Stimulated activated CD8-positive, alpha-beta memory T cell treated with anti-CD3 and anti-CD28 coated beads, Interleukin-15, amount 100 ng/mL, for 1 hour (primary cell): ENCODE measurements at regions not wholly inside any gene's neighbourhood (a gene's known extent, or its start where the extent isn't known, plus 50 kb on each side); places are given as distances from the start of the nearest gene placed in this dataset.

ENCODE experiments used
- DNase-seq: peaks from one replicate; pipeline ENCODE4 v3.0.0-alpha.2; 2020; ENCODE audit warnings: low read depth

DNA sequence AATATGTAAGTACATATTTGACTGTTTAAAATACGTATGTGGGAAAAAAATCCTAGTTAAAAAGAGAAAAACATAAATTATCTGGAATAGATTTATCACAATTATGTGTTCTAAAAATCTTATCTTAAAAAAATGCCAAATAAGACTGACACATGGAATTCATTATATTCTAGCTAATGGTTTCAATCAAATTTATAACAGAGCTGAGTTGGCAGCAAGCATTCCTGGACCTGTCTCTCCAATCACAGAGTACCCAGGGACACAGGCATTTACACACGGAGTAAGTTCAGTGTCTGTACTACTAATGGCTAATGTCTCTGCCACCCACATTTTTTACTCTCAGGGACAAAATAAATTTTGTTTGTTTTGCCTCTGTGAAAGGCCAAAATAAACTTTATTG is 122.3 kb downstream of the RPS12 start:
- DNase-seq: no peak

DNA sequence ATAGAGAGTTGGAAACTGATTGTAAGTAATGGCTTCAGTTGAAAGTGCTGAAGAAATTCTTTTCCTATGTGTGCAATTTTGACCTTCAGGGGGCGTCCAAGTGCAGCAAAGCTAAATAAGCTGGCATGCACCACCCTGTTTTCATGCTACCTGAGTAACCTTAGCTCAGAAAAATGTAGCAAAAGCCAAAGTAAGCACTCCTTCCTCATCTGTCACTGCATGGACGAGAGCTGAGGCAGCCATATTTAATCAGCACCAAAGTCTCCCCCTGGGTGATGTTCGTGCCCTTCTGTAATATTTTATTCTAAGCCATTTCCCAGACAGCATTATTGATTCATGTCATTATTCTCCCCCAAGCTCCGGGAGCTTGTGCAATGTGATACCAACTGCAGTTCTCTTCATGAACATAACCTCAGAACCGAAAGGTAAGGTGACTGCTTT is 123.1 kb downstream of the RPS12 start:
- DNase-seq: no peak

- no peak for DNase-seq
These were observed 134.5 kb downstream of the RPS12 start for GRCh38 chr6:132948889-132949288.

GRCh38 chr6:132950566-132950965 is 136.2 kb downstream of the RPS12 start:
- DNase-seq: no peak

DNA sequence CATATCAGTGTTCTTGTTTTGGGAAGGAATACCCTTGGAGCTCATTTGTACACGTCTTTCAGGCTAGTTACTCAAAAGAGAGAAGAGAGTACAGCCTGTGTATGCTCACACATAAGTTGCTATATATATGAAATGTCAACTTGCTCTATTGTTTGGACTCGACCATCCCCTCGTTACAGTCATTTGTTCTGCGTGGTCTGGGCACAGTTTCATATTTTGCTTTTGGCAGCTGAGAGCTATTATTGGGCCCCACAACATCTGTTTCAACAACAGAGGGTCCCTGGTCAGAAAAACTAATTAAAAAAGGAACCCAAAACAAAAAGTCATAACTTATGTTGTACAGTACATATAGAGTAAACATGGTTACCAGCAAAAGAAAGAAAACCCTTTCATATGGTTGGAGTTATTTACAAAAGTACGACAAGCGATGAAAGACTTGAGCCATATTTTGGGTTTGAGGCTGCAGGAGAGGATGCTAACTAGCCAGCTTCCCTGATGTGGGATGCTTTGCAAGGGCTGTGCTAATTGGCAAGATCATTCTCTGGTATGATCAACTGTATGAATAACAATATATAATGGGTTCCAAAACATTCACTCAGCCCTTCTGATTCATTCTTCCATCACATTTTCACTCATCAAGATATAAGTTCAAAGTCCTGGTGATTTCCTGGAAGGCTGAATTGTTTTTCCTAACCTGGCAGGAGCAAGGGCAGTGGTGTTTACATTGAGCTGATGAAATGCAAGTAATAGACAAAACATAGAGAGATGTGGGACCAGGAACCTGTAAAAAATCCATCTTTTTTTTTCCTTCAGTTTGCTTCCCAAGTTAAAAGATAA is 137.9 kb downstream of the RPS12 start:
- DNase-seq: no peak

- no peak for DNase-seq
These were observed 138.6 kb downstream of the RPS12 start for GRCh38 chr6:132952986-132953385.

DNA sequence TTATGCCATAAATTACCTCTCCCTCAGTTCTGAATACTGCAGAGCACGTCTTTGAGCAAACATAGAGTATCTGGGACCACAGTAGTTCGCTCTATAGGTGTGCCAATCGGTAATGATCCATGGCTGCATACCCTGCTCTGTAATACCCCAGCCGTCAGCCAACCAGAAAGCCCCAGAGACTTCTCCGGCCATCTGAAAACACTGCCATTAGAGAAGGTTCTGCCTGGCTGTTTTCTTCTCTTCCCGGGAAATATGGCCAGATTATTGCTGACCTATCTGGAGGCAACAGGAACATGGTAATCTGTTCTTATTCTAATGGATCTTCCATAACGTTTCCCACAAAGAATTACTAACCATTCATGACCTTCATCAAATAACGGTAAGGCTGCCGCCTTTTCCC is 139.9 kb downstream of the RPS12 start:
- no peak for DNase-seq

DNA sequence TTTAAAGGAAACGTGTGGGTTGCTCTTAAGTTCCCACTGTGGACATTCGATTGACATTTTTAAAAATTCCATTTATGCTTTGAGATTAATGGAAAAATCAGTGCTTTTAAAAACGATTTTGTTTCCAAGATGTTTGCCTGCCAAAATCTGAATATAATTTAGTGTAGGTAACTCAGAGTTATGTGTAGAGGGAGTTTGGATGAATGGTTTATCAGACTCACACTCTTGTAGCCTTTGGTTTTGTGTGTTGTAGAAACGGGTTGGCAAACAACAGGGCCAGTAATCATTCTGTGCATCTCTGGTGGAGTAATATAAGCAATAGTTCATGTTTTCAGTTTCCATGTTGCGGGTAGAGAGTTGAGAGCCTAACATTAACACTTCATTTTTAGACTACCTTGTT is 140.6 kb downstream of the RPS12 start:
- no peak for DNase-seq

DNA sequence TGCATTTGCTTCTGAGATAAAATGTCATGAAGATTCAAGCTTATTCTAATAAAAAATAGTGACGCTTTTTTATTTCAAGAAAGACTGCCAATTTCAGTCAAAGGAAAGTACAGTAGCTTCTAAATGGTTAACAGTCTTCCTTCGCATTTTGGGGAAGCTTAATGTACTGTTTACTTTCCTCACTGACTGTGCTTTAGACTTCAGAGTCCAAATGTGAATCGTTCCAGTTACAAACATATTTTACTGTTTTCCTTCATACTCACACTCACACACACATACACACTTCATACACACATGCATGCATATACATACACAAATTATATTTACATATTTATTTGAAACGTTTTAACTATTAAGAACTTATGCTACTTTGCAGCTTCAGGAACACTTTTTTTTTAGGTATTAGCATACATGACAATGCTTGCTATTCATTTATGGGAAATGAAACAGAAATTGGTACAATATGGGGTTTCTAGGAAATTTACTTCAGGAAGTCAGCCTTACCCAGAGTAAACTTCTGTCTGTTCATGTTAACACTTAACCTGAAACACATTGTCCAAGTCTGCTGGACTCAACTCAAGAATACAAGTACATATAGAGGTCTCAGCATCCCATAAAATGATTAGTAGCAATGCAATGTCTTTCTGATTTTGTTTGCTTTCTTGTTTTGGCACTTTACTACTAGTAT is 145.4 kb downstream of the RPS12 start:
- DNase-seq: no peak

DNA sequence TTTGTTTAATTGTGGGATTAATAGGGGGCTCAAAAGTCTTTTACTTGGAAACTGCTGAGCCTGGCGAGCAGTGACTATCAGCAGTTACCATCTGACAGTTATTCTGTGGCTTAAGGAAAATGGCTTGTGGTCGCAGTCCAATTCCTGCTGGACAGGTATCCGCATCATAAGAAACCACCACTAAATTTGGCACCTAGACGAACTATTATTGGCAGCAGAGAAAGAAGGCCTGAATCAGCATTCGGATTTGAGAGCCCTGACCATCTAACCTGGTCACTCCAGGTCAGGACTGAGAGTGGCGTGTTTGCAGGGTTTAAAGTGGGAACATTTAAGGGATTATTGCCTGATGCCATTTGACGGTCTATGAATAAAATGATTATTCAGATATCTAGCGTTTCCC is 146.4 kb downstream of the RPS12 start:
- DNase-seq: no peak

DNA sequence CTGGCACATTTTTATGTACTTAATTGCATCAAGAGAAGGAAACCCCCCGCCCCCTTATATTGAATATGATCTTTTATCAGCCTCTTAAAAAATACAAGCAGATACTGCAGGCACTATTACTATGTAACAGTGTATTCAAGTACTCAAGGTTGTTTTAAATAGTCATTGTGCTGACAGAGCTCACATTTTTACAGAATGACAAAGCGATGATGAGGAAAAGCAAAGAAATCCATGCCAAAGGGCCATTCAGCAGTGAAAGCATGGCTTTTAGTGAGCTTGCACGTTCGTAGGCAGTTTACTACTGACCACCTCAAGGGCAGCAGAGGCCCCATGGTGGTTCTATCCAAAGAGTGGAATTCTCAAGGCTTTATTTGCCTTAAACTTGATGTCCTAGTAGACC is 146.8 kb downstream of the RPS12 start:
- DNase-seq: no peak

DNA sequence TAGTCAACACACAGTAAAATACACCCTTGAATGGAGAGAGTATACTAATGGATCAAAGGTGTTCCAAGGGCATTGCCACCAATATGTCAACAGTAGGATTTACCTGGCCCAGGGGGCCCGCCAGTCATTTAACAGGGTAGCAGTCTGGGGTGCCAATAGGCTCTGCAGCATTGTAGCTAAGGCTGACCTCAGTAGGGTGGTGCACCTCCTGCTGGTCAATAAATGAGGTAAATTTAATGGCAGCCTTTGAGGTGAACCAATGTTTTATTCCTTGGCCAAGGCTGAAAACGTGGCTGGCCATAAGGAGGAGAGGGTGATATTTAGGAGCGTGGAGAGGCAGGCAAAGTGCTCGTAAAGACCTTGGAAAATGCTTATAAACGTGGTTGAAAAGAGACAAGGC is 147.2 kb downstream of the RPS12 start:
- DNase-seq: no peak

- peak; percentile 24 for DNase-seq
These were observed 148.8 kb downstream of the RPS12 start for GRCh38 chr6:132962936-132963868.

DNA sequence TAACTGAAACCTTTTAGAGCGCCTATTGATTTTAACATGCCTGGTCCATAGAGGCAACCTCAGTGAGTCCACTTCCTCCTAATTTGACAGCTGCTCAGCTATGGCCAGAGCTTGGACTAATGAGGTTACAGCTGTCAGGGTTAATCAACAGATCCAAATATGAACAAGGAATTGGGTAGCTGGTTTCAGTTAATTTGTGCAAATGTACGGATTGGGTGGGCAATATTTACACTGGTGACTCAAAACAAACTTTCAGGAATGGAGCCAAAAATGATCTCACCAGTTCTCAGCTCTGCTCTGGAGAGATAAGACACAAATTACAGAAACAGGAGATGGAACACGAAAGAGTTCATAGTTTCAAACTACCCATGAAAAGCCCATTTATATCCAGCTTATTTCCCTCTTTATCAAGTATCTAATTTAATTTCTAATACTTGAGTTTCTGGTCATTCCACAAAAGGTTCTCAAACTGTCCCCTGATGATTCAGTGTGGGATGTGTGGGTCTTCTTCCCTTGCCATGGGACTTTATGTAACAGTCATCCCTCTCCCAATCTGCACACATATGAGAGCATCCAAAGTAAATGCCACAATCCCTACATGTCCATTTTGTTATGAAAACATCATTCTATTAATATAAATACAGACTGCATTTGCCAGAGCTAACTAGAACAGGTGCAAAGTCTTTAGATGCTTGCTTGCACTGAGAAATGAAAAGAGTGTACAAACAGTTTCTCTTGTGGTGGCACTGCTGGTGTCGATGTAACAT is 149.9 kb downstream of the RPS12 start:
- DNase-seq: no peak

DNA sequence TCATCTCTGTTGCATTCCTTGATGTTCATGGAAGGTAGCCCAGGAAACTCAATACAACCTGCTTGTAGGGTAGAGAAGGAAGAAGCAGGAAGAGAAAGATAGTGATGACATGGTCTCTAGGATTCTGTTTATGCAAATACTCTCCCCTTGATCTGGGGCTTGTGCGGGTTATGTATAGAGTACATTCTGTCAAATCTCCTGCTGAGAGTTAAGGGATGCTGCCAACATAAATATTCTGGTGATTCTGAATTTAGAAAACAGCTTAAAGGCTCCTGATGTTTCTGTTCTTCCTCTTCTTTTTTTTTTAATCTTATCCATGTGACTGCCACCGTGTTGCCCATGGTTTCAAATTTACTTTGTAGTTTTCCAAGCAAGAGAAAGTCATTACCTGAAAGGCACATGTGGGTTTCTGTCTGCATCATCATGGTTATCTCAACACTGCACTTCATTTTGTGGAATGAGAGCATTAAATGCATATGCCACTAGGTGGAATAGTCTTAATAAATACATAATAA is 150.6 kb downstream of the RPS12 start:
- DNase-seq: no peak

GRCh38 chr6:132967871-132968270 is 153.5 kb downstream of the RPS12 start:
- DNase-seq: no peak

DNA sequence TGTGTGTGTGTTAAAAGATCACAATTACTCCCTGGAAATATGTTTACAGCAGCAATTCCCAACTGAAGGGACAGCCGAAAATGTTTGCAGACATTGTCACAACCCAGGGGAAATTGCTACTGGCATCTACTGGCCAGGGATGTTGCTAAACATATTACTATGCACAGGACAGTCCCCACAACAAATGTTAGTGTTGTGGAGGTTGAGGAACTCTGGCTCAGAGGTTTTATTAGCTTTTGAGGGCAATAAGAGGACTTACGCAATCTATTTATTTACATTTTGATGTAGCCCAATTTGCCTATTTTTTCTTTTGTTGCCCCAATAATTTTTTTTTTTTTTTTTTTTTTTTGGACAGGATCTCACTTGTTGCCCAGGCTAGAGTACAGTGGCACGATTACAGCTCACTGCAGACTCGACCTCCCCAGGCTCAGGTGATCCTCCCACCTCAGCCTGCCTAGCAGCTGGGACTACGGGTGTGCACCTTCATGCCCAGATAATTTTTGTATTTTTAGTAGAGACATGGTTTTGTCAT is 154.1 kb downstream of the RPS12 start:
- DNase-seq: no peak

DNA sequence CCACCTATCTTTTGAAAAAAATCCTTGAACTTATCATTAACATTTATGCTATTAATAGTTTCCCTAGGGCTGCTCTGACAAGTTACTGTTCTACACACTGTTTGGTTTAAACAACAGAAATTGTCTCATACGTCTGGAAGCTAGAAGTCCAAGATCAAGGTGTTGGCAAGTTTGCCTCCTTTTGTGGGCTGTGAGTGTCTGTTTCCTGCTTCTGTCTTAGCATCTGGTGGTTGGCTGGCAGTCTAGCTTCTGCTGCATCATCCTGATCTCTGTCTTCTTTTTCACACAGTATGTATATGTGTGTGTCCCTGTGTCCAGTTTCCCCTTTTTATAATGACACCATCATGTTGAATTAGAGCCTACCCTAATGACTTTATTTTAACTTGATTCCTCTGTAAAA is 154.8 kb downstream of the RPS12 start:
- DNase-seq: no peak

GRCh38 chr6:132971676-132972075 is 157.3 kb downstream of the RPS12 start:
- no peak for DNase-seq

- no peak for DNase-seq
These were observed 157.9 kb downstream of the RPS12 start for GRCh38 chr6:132972254-132972653.

DNA sequence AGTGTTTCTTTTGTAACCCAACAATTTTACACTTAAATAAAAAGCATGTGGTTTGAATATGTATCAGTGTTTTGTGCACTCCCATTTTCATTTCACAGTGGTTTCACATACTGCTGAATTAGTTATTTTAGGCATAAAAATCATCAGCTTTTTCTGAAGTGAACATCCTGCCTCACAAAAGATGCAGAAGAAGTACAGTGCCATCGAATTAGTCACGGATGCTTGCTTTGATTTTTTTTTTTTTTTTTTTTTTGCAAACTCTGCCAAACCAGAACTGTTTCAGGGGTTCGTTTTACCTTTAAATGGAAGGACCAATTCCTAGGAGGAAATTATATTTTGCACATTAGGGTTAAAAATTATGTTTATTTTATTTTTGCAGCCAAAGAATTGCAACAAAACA is 158.6 kb downstream of the RPS12 start:
- DNase-seq: no peak
